Adrenal gland (tissue), 9 donors: ENCODE measurements at regions not wholly inside any gene's neighbourhood (a gene's known extent, or its start where the extent isn't known, plus 50 kb on each side); places are given as distances from the start of the nearest gene placed in this dataset.
A peak's percentile ranks its signal among the peaks of the same experiment; 100 is the strongest.

Experiments
- DNase-seq, 7 donors: peaks; one replicate each; pipeline ENCODE4 v3.0.0-alpha.2; 2019 to 2020
- H3K27ac ChIP-seq, 5 donors: fragments of 200-600 bp; sonication (generic) in 4 of 5; 1 replicate in 3 of 5; 2 replicates in 2 of 5; pipeline versions ENCODE4 v1.5.1 to v1.8.0; 2016 to 2020; ENCODE audit warnings: mild to moderate bottlenecking in 1 of 5
- H3K27me3 ChIP-seq: fragments of 200-600 bp; 2 replicates; pipeline ENCODE4 v1.8.0; 2021
- H3K36me3 ChIP-seq, 2 donors: fragments of 200-600 bp; replicated peaks in 1 of 2; 1 replicate in 1 of 2; 2 replicates in 1 of 2; pipeline versions ENCODE4 v1.5.1 to v1.8.0; 2018 to 2022
- H3K4me1 ChIP-seq, 2 donors: fragments of 200-600 bp; replicated peaks in 1 of 2; 1 replicate in 1 of 2; 2 replicates in 1 of 2; pipeline versions ENCODE4 v1.5.1 to v1.8.0; 2018 to 2021
- H3K4me3 ChIP-seq, 4 donors: fragments of 200-600 bp; sonication (generic) in 3 of 4; one replicate each; pipeline ENCODE4 v1.5.1; 2016 to 2018
- H3K9me3 ChIP-seq, 3 donors: fragments of 200-600 bp; sonication (generic) in 1 of 3; replicated peaks in 1 of 3; 1 replicate in 2 of 3; 2 replicates in 1 of 3; pipeline versions ENCODE4 v1.5.1 to v1.8.0; 2016 to 2021
- POLR2A ChIP-seq, 2 donors: fragments of 450-650 bp; IDR thresholded peaks; one replicate each; pipeline ENCODE4 v1.6.1; 2017; ENCODE audit warnings: antibody characterized with exemption in 2 of 2, mild to moderate bottlenecking in 2 of 2, moderate library complexity in 1 of 2
- WGBS, 4 donors: extraction: QIAGEN DNeasy Blood & Tissue Kit in 2 of 4; methylation state at CpG; one replicate each; pipeline versions ENCODE4 v1.1.5 to v1.1.7; 2013 to 2017; 5-methylcytosine and 5-hydroxymethylcytosine counted together
- intact Hi-C, 2 donors: fragments of 100-400 bp; cut with DNase I; formaldehyde crosslinking; loops; one replicate each; pipeline versions ENCODE4 v1.14.1 to v1.15.0; 2022 to 2023
- TF ChIP-seq, protein P1 (sequence below), 6 experiments: fragments of 450-650 bp in 4 of 6; fragments of 200-600 bp in 2 of 6; sonication (generic) in 1 of 6; IDR thresholded peaks; 1 replicate in 5 of 6; 2 replicates in 1 of 6; pipeline versions ENCODE4 v1.5.1 to v1.8.0; 2016 to 2021; ENCODE audit warnings: antibody characterized with exemption in 6 of 6, mild to moderate bottlenecking in 2 of 6, moderate library complexity in 1 of 6
- donor health status: healthy with polysubstance abuse.
- donor health status: Bipolar disorder and iron deficiency.
- donor health status: DM: yes; HTN: yes; CAD: no.
- donor health status: DM: no; HTN: no; CAD: no.
- donor health status: DM: no; HTN: no; CAD: no.

DNA sequence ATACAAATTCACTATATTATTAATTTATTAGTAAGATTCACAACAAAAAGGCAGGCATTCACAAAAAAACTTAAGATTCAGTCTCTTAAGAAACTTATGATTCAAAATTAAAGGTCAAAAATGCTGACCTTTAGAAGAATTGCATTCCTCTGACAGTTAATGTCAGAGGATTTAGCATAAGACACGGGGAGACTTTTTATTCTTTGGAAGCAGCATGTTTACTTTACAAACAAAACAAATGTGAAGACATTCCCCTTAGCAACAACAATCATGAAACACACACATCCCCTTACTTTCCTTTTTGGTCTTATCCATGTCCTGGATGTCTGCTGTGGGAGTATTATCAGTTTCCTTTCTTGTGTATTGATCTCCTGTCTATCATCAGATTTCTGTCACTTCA lies 117.1 kb downstream of the RAD51AP2 start:
- Histone ChIP-seq H3K27ac (no peak overlapping the region), H3K27me3 (no peaks in the 10 kb centered on the region), H3K4me1 (no peaks in the 10 kb centered on the region), H3K4me3 (no peak overlapping the region), H3K9me3 (peaks cover 0 to 15% (median 12%) of the 10 kb centered on the region in 3 donors), H3K36me3 (no peaks in the 10 kb centered on the region)
- no peak for TF ChIP-seq POLR2A (IDR thresholded peaks at IDR 0.05)
- TF ChIP-seq, protein P1, sequence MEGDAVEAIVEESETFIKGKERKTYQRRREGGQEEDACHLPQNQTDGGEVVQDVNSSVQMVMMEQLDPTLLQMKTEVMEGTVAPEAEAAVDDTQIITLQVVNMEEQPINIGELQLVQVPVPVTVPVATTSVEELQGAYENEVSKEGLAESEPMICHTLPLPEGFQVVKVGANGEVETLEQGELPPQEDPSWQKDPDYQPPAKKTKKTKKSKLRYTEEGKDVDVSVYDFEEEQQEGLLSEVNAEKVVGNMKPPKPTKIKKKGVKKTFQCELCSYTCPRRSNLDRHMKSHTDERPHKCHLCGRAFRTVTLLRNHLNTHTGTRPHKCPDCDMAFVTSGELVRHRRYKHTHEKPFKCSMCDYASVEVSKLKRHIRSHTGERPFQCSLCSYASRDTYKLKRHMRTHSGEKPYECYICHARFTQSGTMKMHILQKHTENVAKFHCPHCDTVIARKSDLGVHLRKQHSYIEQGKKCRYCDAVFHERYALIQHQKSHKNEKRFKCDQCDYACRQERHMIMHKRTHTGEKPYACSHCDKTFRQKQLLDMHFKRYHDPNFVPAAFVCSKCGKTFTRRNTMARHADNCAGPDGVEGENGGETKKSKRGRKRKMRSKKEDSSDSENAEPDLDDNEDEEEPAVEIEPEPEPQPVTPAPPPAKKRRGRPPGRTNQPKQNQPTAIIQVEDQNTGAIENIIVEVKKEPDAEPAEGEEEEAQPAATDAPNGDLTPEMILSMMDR (IDR thresholded peaks at IDR 0.05) = no peak
- intact Hi-C loops = no loop called here
- 36 to 59% (median 39%) methylated on average over 1 of the region's 1 CpG for WGBS, 4 donors
- no peak for DNase-seq

DNA sequence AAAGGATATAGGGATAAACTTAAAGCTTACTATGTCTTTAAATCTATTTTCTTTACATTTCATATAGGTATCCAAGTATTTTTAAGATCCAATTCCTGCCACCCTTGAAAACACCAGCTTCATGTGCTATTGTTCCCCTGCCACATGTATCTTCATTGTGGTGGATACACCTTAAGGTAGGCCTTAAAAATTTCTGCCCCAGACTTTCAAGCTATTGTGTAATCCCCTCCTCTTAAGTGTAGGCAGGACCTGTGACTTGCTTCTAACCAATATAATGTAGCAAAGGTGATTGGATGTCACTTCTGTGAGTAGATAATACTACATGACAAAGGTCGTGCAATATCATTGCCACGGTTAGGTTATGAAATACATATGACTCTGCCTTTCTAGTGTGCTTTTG lies 119.5 kb downstream of the RAD51AP2 start:
- DNase-seq = no peak
- Histone ChIP-seq H3K36me3 (no peaks in the 10 kb centered on the region), H3K27me3 (no peaks in the 10 kb centered on the region), H3K4me1 (no peaks in the 10 kb centered on the region), H3K9me3 (peaks cover 0 to 15% (median 12%) of the 10 kb centered on the region in 3 donors), H3K4me3 (no peak overlapping the region), H3K27ac (no peak overlapping the region)
- 80 to 97% (median 87%) methylated on average over 2 of the region's 2 CpGs for WGBS, 4 donors
- TF ChIP-seq POLR2A (IDR thresholded peaks at IDR 0.05) = no peak
- TF ChIP-seq, protein P1 (IDR thresholded peaks at IDR 0.05) = no peak
- intact Hi-C loops = no loop called here

DNA sequence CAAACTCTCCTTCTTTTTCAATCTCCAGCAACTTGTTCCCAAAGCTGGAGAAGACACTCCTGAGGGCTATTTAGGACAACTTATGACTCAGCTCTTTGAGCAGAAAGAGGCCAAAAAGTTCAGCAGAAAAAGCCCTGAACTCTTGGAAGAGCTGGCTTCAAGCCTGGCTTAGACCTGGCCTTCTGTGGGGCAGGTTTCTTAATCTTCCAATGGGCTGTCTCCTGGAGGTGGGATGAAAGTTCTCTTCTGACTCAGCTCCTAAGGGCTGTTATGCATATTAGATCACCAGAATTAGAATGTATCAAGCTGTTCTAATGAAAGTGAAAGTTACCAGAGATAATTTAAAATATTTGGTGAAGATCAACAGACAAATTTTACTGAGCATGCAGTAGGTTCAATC lies 129.4 kb downstream of the RAD51AP2 start:
- TF ChIP-seq, protein P1 (IDR thresholded peaks at IDR 0.05) = no peak
- no peak for TF ChIP-seq POLR2A (IDR thresholded peaks at IDR 0.05)
- intact Hi-C loops = no loop called here
- peak in 1 of 7 donors; percentile 15 for DNase-seq
- no peaks in the 10 kb centered on the region for H3K36me3 ChIP-seq
- H3K27me3 ChIP-seq = no peaks in the 10 kb centered on the region
- no peak overlapping the region for H3K4me3 ChIP-seq
- H3K9me3 ChIP-seq = no peaks in the 10 kb centered on the region
- no peak overlapping the region for H3K27ac ChIP-seq
- no peaks in the 10 kb centered on the region for H3K4me1 ChIP-seq

DNA sequence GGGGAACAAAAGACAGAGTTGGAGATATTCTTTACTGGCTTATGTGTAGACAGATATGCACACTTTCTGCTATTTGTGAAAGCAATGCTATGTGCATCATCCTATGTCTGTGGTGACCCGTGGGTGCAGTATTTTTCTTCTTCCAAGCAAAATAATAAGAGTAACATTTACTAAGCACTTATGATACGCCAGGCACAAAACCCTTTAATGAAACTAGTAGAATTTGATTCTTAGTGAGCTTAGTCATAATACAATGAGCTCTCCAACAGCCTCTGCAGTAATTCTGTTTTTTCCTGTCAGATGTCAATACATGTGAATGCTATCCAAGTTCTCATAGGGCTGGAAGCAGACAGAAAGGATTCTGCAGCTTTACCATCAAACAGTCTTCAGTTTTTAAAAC lies 130.6 kb downstream of the RAD51AP2 start:
- no peak for TF ChIP-seq POLR2A (IDR thresholded peaks at IDR 0.05)
- TF ChIP-seq, protein P1 (IDR thresholded peaks at IDR 0.05) = no peak
- Histone ChIP-seq H3K4me3 (no peak overlapping the region), H3K4me1 (no peaks in the 10 kb centered on the region), H3K36me3 (no peaks in the 10 kb centered on the region), H3K27me3 (no peaks in the 10 kb centered on the region), H3K9me3 (no peaks in the 10 kb centered on the region), H3K27ac (no peak overlapping the region)
- DNase-seq = no peak
- WGBS, 4 donors = 71 to 78% (median 78%) methylated on average over 2 of the region's 2 CpGs
- intact Hi-C loops = no loop called here
